WTC11 (cell line): ENCODE measurements at regions not wholly inside any gene's neighbourhood (a gene's known extent, or its start where the extent isn't known, plus 50 kb on each side); places are given as distances from the start of the nearest gene placed in this dataset.

ENCODE experiments used
- ATAC-seq: fragments of 200-7000 bp; cut with Tn5 transposase; 2 replicates; pipeline ENCODE4 v1.10.0; 2021; ENCODE audit warnings: mild to moderate bottlenecking, moderate library complexity
- CTCF ChIA-PET: fragments of 300-600 bp; sonication (Branson Sonifier 250); formaldehyde crosslinking; loops from one replicate; lab custom pipeline; 2021; ENCODE audit warnings: antibody characterized with exemption; lab: Charles Lee
- POLR2A ChIA-PET: fragments of 350-600 bp; sonication (Branson Sonifier 250); formaldehyde crosslinking; loops from one replicate; lab custom pipeline; 2021; ENCODE audit warnings: antibody characterized with exemption; lab: Charles Lee
- DNase-seq: peaks from one replicate; pipeline ENCODE4 v3.0.0; 2021; ENCODE audit warnings: low spot score
- H3K27ac Mint-ChIP-seq: 2 replicates; pipeline ENCODE4 v1.8.0; 2021; ENCODE audit warnings: mixed read lengths
- H3K27me3 Mint-ChIP-seq: 2 replicates; pipeline ENCODE4 v1.8.0; 2021; ENCODE audit warnings: low read depth, mild to moderate bottlenecking, moderate library complexity, mixed read lengths
- H3K36me3 Mint-ChIP-seq: 2 replicates; pipeline ENCODE4 v1.8.0; 2021; ENCODE audit warnings: mixed read lengths
- H3K4me1 Mint-ChIP-seq: 2 replicates; pipeline ENCODE4 v1.8.0; 2022; ENCODE audit warnings: mixed read lengths
- H3K4me3 Mint-ChIP-seq: 2 replicates; pipeline ENCODE4 v1.8.0; 2021; ENCODE audit warnings: mild to moderate bottlenecking, moderate library complexity, mixed read lengths
- H3K9me3 Mint-ChIP-seq: 2 replicates; pipeline ENCODE4 v1.8.0; 2021; ENCODE audit warnings: mixed read lengths
- AFF4 ChIP-seq: sonication (generic); formaldehyde crosslinking; IDR thresholded peaks from 2 replicates; pipeline ENCODE4 v1.8.1; 2023; ENCODE audit warnings: mild to moderate bottlenecking, missing genetic modification reagents, borderline replicate concordance
- ATF3 ChIP-seq: sonication (generic); formaldehyde crosslinking; conservative IDR thresholded peaks from 2 replicates; pipeline ENCODE4 v1.8.1; 2022; ENCODE audit warnings: mild to moderate bottlenecking, missing genetic modification reagents
- ATF6 ChIP-seq: sonication (generic); formaldehyde crosslinking; IDR thresholded peaks from 2 replicates; pipeline ENCODE4 v1.8.1; 2023; ENCODE audit warnings: mild to moderate bottlenecking, missing genetic modification reagents
- E2F1 ChIP-seq: sonication (generic); formaldehyde crosslinking; IDR thresholded peaks from 2 replicates; pipeline ENCODE4 v1.8.0; 2022; ENCODE audit warnings: mild to moderate bottlenecking, missing genetic modification reagents
- ELF4 ChIP-seq: sonication (generic); formaldehyde crosslinking; IDR thresholded peaks from 2 replicates; pipeline ENCODE4 v1.8.1; 2022; ENCODE audit warnings: low read depth, mild to moderate bottlenecking, moderate library complexity, missing genetic modification reagents
- ERG ChIP-seq: fragments of 250-450 bp; sonication (Bioruptor Pico); IDR thresholded peaks from 2 replicates; pipeline ENCODE4 v1.8.0; 2021; ENCODE audit warnings: mild to moderate bottlenecking
- FOXP1 ChIP-seq: sonication (generic); formaldehyde crosslinking; IDR thresholded peaks from 2 replicates; pipeline ENCODE4 v1.8.0; 2022; ENCODE audit warnings: missing genetic modification reagents, mild to moderate bottlenecking, moderate library complexity, borderline replicate concordance
- MXD4 ChIP-seq: fragments of 250-450 bp; sonication (Bioruptor Pico); IDR thresholded peaks from 2 replicates; pipeline ENCODE4 v1.8.0; 2021; ENCODE audit warnings: mild to moderate bottlenecking, moderate library complexity, borderline replicate concordance
- MYBL2 ChIP-seq: sonication (generic); formaldehyde crosslinking; IDR thresholded peaks from 2 replicates; pipeline ENCODE4 v1.8.1; 2023; ENCODE audit warnings: mild to moderate bottlenecking, moderate library complexity, missing genetic modification reagents
- NFE2L1 ChIP-seq: sonication (generic); formaldehyde crosslinking; IDR thresholded peaks from 2 replicates; pipeline ENCODE4 v1.8.1; 2023; ENCODE audit warnings: missing genetic modification reagents
- NFYB ChIP-seq: sonication (generic); formaldehyde crosslinking; conservative IDR thresholded peaks from 2 replicates; pipeline ENCODE4 v1.8.0; 2022; ENCODE audit warnings: low read depth, missing genetic modification reagents
- NR1H2 ChIP-seq: sonication (generic); formaldehyde crosslinking; IDR thresholded peaks from 2 replicates; pipeline ENCODE4 v1.9.0; 2021; ENCODE audit warnings: mild to moderate bottlenecking, moderate library complexity, missing genetic modification reagents
- NR3C1 ChIP-seq: sonication (generic); formaldehyde crosslinking; conservative IDR thresholded peaks from 2 replicates; pipeline ENCODE4 v1.8.1; 2023; ENCODE audit warnings: low read depth, mild to moderate bottlenecking, missing genetic modification reagents
- PRRX2 ChIP-seq: fragments of 250-450 bp; sonication (Bioruptor Pico); IDR thresholded peaks from 2 replicates; pipeline ENCODE4 v1.8.0; 2021; ENCODE audit warnings: mild to moderate bottlenecking
- RORB ChIP-seq: fragments of 250-450 bp; sonication (Bioruptor Pico); IDR thresholded peaks from 2 replicates; pipeline ENCODE4 v1.9.0; 2021; ENCODE audit warnings: mild to moderate bottlenecking
- SMAD4 ChIP-seq: sonication (generic); formaldehyde crosslinking; IDR thresholded peaks from 2 replicates; pipeline ENCODE4 v1.8.0; 2022; ENCODE audit warnings: mild to moderate bottlenecking, missing genetic modification reagents
- TCF7 ChIP-seq: sonication (generic); formaldehyde crosslinking; IDR thresholded peaks from 2 replicates; pipeline ENCODE4 v1.8.0; 2022; ENCODE audit warnings: mild to moderate bottlenecking, low read depth, missing genetic modification reagents, moderate library complexity
- TEAD4 ChIP-seq: sonication (generic); formaldehyde crosslinking; IDR thresholded peaks from 2 replicates; pipeline ENCODE4 v1.8.0; 2022; ENCODE audit warnings: mild to moderate bottlenecking, missing genetic modification reagents
- USF2 ChIP-seq: sonication (generic); formaldehyde crosslinking; IDR thresholded peaks from 2 replicates; pipeline ENCODE4 v1.8.1; 2023; ENCODE audit warnings: mild to moderate bottlenecking, missing genetic modification reagents, moderate library complexity
- ZNF263 ChIP-seq: sonication (generic); formaldehyde crosslinking; IDR thresholded peaks from 2 replicates; pipeline ENCODE4 v1.8.1; 2022; ENCODE audit warnings: low read depth, mild to moderate bottlenecking, moderate library complexity, missing genetic modification reagents
- ZNF423 ChIP-seq: fragments of 250-450 bp; sonication (Bioruptor Pico); IDR thresholded peaks from 2 replicates; pipeline ENCODE4 v2.1.2; 2022; ENCODE audit warnings: mild to moderate bottlenecking, moderate library complexity
- ZNF425 ChIP-seq: fragments of 250-450 bp; sonication (Bioruptor Pico); conservative IDR thresholded peaks from 2 replicates; pipeline ENCODE4 v1.9.0; 2021; ENCODE audit warnings: mild to moderate bottlenecking
- ZNF512 ChIP-seq: sonication (generic); formaldehyde crosslinking; IDR thresholded peaks from 2 replicates; pipeline ENCODE4 v1.8.1; 2022; ENCODE audit warnings: missing genetic modification reagents, borderline replicate concordance
- ZNF671 ChIP-seq: fragments of 250-450 bp; sonication (Bioruptor Pico); IDR thresholded peaks from 2 replicates; pipeline ENCODE4 v1.8.0; 2021; ENCODE audit warnings: mild to moderate bottlenecking

- no peak for ATAC-seq
- ChIA-PET POLR2A (no interaction called here), CTCF (no interaction called here)
- H3K9me3 Mint-ChIP-seq = no peaks in the 10 kb centered on the region
- no peak overlapping the region for H3K27ac Mint-ChIP-seq
- H3K4me3 Mint-ChIP-seq = no peak overlapping the region
- no peak for DNase-seq
- H3K36me3 Mint-ChIP-seq = no peaks in the 10 kb centered on the region
- TF ChIP-seq ZNF263 (CRISPR knock-in tag) (no peak), TEAD4 (CRISPR knock-in tag) (no peak), MXD4 (no peak), ATF6 (no peak), PRRX2 (CRISPR knock-in tag) (no peak), TCF7 (CRISPR knock-in tag) (no peak), NFE2L1 (CRISPR knock-in tag) (no peak), MYBL2 (CRISPR knock-in tag) (no peak), ZNF423 (CRISPR knock-in tag) (no peak), E2F1 (CRISPR knock-in tag) (no peak), ZNF425 (CRISPR knock-in tag) (no peak), NR1H2 (no peak), USF2 (CRISPR knock-in tag) (no peak), ZNF512 (no peak), NR3C1 (CRISPR knock-in tag) (no peak), ELF4 (CRISPR knock-in tag) (no peak), FOXP1 (no peak)
- H3K4me1 Mint-ChIP-seq = peaks cover 21% of the 10 kb centered on the region
- no peaks in the 10 kb centered on the region for H3K27me3 Mint-ChIP-seq
These were observed 216.7 kb upstream of the PCSK2 start for GRCh38 chr20:17010181-17010580.

GRCh38 chr20:17012546-17013226, 214.2 kb upstream of the PCSK2 start:
- ChIA-PET CTCF (no interaction called here), POLR2A (no interaction called here)
- Mint-ChIP-seq H3K27me3 (no peaks in the 10 kb centered on the region), H3K4me1 (peaks cover 29% of the 10 kb centered on the region), H3K36me3 (no peaks in the 10 kb centered on the region), H3K9me3 (no peaks in the 10 kb centered on the region), H3K4me3 (no peak overlapping the region), H3K27ac (no peak overlapping the region)
- ATAC-seq (no peak), DNase-seq (no peak)
- TF ChIP-seq NFYB (CRISPR knock-in tag) = no peak
- TF ChIP-seq TCF7 (CRISPR knock-in tag) = no peak
- TF ChIP-seq ZNF671 (CRISPR knock-in tag) = no peak
- TF ChIP-seq RORB (CRISPR knock-in tag) = no peak
- TF ChIP-seq SMAD4 (CRISPR knock-in tag) = no peak
- no peak for TF ChIP-seq ATF3 (CRISPR knock-in tag)
- TF ChIP-seq ERG (CRISPR knock-in tag) = no peak
- TF ChIP-seq AFF4 (CRISPR knock-in tag) = no peak
